ENCODE measurements at regions not wholly inside any gene's neighbourhood (a gene's known extent, or its start where the extent isn't known, plus 50 kb on each side); places are given as distances from the start of the nearest gene placed in this dataset.

- TF ChIP-seq ZNF639 (CRISPR knock-in tag; conservative IDR thresholded peaks at IDR 0.05) = no peak
Observed at GRCh38 chr4:180680305-180680704, 1562.9 kb upstream of the TENM3 start (continued).

- H3K36me3 ChIP-seq (replicated peaks in 1 of 2; ENCODE audit: control insufficient read depth in 1 of 2, insufficient read depth in 2 of 2, low read length in 2 of 2) = no peaks in the 10 kb centered on the region
- intact Hi-C loops (cut with micrococcal nuclease; ENCODE audit: unreplicated experiment) (no loop called here), in situ Hi-C loops (cut with HindIII; ENCODE audit: extremely low pct_ligation_motif_present, low pct_unique_long_range_greater_than_20kb) (no loop called here)
- DNase-seq (ENCODE audit: low spot score) (no peak), FAIRE-seq (no peak), ATAC-seq (no peak)
- no peak overlapping the region for H3K9ac ChIP-seq (ENCODE audit: insufficient read depth, low read depth, low read length)
- H3K4me1 ChIP-seq (ENCODE audit: insufficient read depth, low read length) = no peaks in the 10 kb centered on the region
- WGBS (ENCODE audit: low lambda C conversion rate) = 2% methylated on average over 2 of the region's 2 CpGs
- H3K27ac ChIP-seq (ENCODE audit: extremely low read length, insufficient read depth, low read length) = no peak overlapping the region
- CTCF ChIA-PET (ENCODE audit: low intra/inter-chr PET ratio, low total read pairs) = no interaction called here
- no peak overlapping the region for H3K4me3 ChIP-seq (replicated peaks in 1 of 3; ENCODE audit: insufficient read depth in 1 of 3, low read depth in 2 of 3, low read length in 3 of 3)
- no TSS peak for BruUV-seq (replicated peaks)
- POLR2A ChIA-PET = no interaction called here
- no peak overlapping the region for H3K4me2 ChIP-seq (ENCODE audit: low read depth, low read length)
- no peak overlapping the region for H2AFZ ChIP-seq (ENCODE audit: low read length)
- no peaks in the 10 kb centered on the region for H3K79me2 ChIP-seq (ENCODE audit: insufficient read depth, low read length)
- no peaks in the 10 kb centered on the region for H3K9me3 ChIP-seq (ENCODE audit: low read length)
- no peaks in the 10 kb centered on the region for H3K27me3 ChIP-seq (ENCODE audit: control insufficient read depth in 1 of 2, insufficient read depth in 2 of 2, low read length in 2 of 2)
- H4K20me1 ChIP-seq (ENCODE audit: insufficient read depth, low read length) = no peaks in the 10 kb centered on the region
- TF ChIP-seq ESRRA (CRISPR knock-in tag; IDR thresholded peaks at IDR 0.05; ENCODE audit: low read depth) = no peak
- no peak for TF ChIP-seq ZNF441 (CRISPR knock-in tag; IDR thresholded peaks at IDR 0.05; ENCODE audit: borderline replicate concordance)
- no peak for TF ChIP-seq ETV6 (CRISPR knock-in tag; conservative IDR thresholded peaks at IDR 0.05)
- TF ChIP-seq ZNF746 (CRISPR knock-in tag; IDR thresholded peaks at IDR 0.05) = no peak
- no peak for TF ChIP-seq CBX1 (IDR thresholded peaks at IDR 0.05; ENCODE audit: low read depth)
- no peak for TF ChIP-seq MXD3 (CRISPR knock-in tag; IDR thresholded peaks at IDR 0.05)
- TF ChIP-seq ONECUT2 (CRISPR knock-in tag; IDR thresholded peaks at IDR 0.05) = no peak
- no peak for TF ChIP-seq TAF15 (IDR thresholded peaks at IDR 0.05; ENCODE audit: low read depth, low read length, poor library complexity, severe bottlenecking)
- TF ChIP-seq ZNF101 (CRISPR knock-in tag; IDR thresholded peaks at IDR 0.05; ENCODE audit: borderline replicate concordance, low read depth) = no peak
- TF ChIP-seq YY1 (IDR thresholded peaks at IDR 0.05; ENCODE audit: insufficient read depth, insufficient replicate concordance, low read depth, low read length) = no peak
- no peak for TF ChIP-seq TFE3 (CRISPR knock-in tag; IDR thresholded peaks at IDR 0.05)
- no peak for TF ChIP-seq ZNF333 (CRISPR knock-in tag; IDR thresholded peaks at IDR 0.05; ENCODE audit: borderline replicate concordance)
- TF ChIP-seq AHR (CRISPR knock-in tag; IDR thresholded peaks at IDR 0.05) = no peak
- no peak for TF ChIP-seq HIC2 (CRISPR knock-in tag; IDR thresholded peaks at IDR 0.05; ENCODE audit: low read depth)
- no peak for TF ChIP-seq ZNF329 (CRISPR knock-in tag; IDR thresholded peaks at IDR 0.05; ENCODE audit: low read depth)
- TF ChIP-seq ZNF510 (CRISPR knock-in tag; IDR thresholded peaks at IDR 0.05; ENCODE audit: low read depth) = no peak
Observed at GRCh38 chr4:180682776-180683175, 1560.4 kb upstream of the TENM3 start.

Measured in HepG2 (cell line).